RPMI8226 (cell line): ENCODE measurements at regions not wholly inside any gene's neighbourhood (a gene's known extent, or its start where the extent isn't known, plus 50 kb on each side); places are given as distances from the start of the nearest gene placed in this dataset.

Experiments used
- DNase-seq: peaks from one replicate; pipeline ENCODE4 v3.0.0-alpha.2; 2015

- no peak for DNase-seq
Measured at GRCh38 chr6:109315341-109316110, 66.7 kb downstream of the CD164 start.

DNA sequence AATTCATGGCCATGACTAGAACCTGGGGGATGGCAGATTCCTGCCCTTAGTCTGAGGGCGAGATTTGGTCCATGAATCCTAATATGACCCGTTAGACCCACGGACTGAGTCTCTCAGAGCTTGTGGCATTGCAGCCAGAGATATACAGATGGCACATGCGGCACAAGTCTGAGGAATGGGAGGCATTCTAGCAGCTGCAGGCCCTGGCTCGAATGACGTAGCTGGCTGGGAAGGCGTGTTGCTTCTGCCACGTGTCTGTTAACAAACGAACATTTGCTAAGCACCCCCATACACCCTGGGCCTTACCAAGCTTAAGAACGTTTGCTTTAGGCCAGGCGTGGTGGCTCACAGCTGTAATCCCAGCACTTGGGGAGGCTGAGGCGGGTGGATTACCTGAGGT, 68.0 kb downstream of the CD164 start:
- no peak for DNase-seq

GRCh38 chr6:109313139-109313538, 69.1 kb downstream of the CD164 start:
- DNase-seq, result no peak

- DNase-seq, result no peak
Measured at GRCh38 chr6:109311471-109311870, 70.8 kb downstream of the CD164 start.

GRCh38 chr6:109309917-109310316, 72.3 kb downstream of the CD164 start:
- DNase-seq, result no peak

- no peak for DNase-seq
Measured at GRCh38 chr6:109308018-109308492, 74.2 kb downstream of the CD164 start.

DNA sequence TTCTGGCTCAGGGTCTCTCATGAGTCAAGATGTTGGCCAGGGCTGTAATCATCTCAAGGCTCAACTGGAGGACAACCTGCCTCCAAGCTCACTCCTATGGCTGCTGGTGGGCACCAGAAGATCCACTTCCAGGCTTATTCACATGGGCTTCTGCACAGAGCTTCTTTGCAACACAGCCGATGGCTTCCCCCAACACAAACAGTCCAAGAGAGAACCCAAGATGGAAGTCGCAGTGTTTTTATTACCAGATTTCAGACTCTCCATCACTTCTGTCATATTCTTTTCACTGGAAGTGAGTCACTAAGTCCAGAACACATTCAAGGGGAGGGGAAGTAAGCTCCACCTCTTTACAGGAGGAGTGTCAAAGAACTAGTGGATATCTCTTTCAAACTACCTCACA, 75.5 kb downstream of the CD164 start:
- no peak for DNase-seq

- DNase-seq, result no peak
Measured at GRCh38 chr6:109305028-109305427, 77.2 kb downstream of the CD164 start.

DNA sequence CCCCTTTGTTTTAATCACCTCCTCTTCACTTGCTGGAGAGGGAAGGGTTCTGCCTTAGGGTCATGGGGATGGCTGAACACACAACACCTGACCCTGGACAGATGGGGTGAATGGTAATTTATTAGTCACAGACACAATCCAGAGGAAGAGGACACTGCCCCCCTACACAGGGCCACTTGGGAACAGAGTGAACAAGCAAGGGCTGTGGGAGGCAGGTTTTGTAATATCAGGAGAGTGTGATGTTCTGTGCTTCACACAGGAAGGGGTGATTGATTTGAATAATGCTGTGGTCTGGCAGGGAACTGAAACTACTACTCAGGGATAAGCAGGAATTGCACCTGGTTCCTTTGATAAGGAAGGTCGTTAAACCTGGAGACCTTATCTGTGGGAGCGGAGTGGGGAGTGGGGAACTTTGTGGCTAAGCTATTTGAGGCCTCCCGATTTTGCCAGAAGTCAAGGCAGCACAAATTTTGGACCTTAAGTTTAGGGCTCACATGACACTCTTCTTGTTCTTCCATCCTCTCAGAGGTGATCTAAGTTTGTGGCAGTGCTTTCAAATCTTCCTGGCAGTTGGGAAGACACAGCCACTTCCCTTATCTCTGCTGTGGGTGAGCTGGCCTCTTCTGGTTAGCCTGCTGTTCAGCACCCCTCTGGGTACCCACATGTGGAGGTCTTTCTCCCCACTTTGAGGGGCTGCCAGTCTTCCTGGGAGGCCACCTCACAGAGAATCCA, 77.8 kb downstream of the CD164 start:
- DNase-seq, result no peak

GRCh38 chr6:109303640-109304283, 78.5 kb downstream of the CD164 start:
- no peak for DNase-seq

DNA sequence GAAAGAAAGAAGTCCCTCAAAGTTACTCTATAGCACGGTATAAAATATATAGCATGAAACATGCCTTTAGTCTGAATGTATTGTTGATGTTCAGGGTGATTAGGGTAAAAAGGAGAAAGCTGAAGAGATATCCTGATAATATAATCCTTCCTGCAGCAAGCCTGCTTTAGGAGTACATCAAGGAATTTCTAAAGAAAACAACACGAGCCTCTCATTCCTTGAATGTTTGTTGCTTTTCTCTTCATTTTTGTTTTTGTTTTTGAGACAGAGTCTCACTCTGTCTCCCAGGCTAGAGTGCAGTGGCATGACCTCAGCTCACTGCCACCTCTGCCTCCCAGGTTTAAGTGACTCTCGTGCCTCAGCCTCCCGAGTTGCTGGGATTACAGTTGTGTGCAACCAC, 79.1 kb downstream of the CD164 start:
- DNase-seq, result no peak

DNA sequence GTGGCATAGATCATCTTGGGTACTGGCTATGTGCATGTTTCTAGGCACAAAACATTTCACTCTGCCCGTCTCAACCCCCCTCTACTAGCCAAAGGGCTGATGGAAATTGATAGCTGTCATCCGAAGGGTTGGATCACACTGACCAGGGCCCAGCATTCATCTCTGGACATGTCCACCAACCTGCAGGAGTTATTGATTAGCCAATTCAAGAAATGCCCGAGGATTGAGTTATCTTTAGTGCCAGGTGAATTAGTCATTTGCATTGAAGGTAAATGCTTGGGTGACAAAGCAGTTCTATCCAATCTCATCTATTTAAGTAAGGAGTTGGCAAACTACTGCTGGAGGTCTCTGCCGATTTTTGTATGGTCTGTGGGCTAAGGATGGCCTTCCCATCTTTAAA, 80.1 kb downstream of the CD164 start:
- no peak for DNase-seq

DNA sequence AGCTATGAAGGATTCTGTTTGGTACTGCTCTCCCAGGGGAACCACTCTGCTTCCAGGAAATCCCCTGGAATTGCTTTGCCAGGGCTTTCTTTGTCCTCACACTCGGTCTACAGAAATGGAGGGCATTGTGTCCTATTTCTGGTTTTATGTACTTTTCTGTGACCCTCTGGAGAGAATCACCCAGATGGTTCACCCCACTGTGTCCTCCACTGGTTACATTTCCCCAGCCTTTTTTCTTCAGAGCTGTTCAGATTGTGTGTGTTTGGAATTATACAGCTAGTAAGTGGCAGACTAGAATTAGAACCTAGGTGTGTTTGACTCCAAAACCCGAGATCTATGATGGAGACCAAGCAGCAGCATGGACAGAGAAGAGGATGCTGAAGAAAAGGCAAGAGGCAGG, 80.8 kb downstream of the CD164 start:
- DNase-seq, result no peak

GRCh38 chr6:109300874-109301273, 81.4 kb downstream of the CD164 start:
- DNase-seq, result no peak

- no peak for DNase-seq
Measured at GRCh38 chr6:109299776-109300564, 82.3 kb downstream of the CD164 start.

- no peak for DNase-seq
Measured at GRCh38 chr6:109299265-109299607, 83.0 kb downstream of the CD164 start.

- DNase-seq, result no peak
Measured at GRCh38 chr6:109298605-109299264, 83.5 kb downstream of the CD164 start.

GRCh38 chr6:109297406-109298110, 84.7 kb downstream of the CD164 start:
- no peak for DNase-seq

GRCh38 chr6:109296971-109297372, 85.3 kb downstream of the CD164 start:
- no peak for DNase-seq

- no peak for DNase-seq
Measured at GRCh38 chr6:109296452-109296851, 85.8 kb downstream of the CD164 start.

GRCh38 chr6:109295774-109296156, 86.5 kb downstream of the CD164 start:
- no peak for DNase-seq
